Trophoblast cell (in vitro differentiated cells and primary cell): ENCODE measurements at regions not wholly inside any gene's neighbourhood (a gene's known extent, or its start where the extent isn't known, plus 50 kb on each side); places are given as distances from the start of the nearest gene placed in this dataset.

Experiments
- DNase-seq, 2 donors: peaks; one replicate each; pipeline ENCODE4 v3.0.0-alpha.2; 2016
- H2AFZ ChIP-seq: 2 replicates; pipeline ENCODE4 v1.6.1; 2013; ENCODE audit warnings: low read length, moderate library complexity, mild to moderate bottlenecking; ENCODE audit not compliant: insufficient read depth, poor library complexity
- H2AK5ac ChIP-seq: 2 replicates; pipeline ENCODE4 v1.6.1; 2013; ENCODE audit warnings: mild to moderate bottlenecking, low read length
- H2BK120ac ChIP-seq: 2 replicates; pipeline ENCODE4 v1.6.1; 2013; ENCODE audit warnings: low read length, mild to moderate bottlenecking, moderate library complexity; ENCODE audit not compliant: insufficient read depth, poor library complexity
- H2BK12ac ChIP-seq: 2 replicates; pipeline ENCODE4 v1.6.1; 2013; ENCODE audit warnings: mild to moderate bottlenecking, low read length, moderate library complexity
- H2BK5ac ChIP-seq: 2 replicates; pipeline ENCODE4 v1.6.1; 2013; ENCODE audit warnings: low read length, low read depth, moderate library complexity, mild to moderate bottlenecking; ENCODE audit not compliant: poor library complexity
- H3K14ac ChIP-seq: 2 replicates; pipeline ENCODE4 v1.6.1; 2013; ENCODE audit warnings: mild to moderate bottlenecking, low read length
- H3K18ac ChIP-seq: 2 replicates; pipeline ENCODE4 v1.6.1; 2013; ENCODE audit warnings: mild to moderate bottlenecking, low read length
- H3K23ac ChIP-seq: 2 replicates; pipeline ENCODE4 v1.6.1; 2013; ENCODE audit warnings: low read length
- H3K27ac ChIP-seq: 2 replicates; pipeline ENCODE4 v1.5.1; 2013; ENCODE audit warnings: low read depth, mild to moderate bottlenecking, inconsistent platforms, low read length, moderate library complexity
- H3K27me3 ChIP-seq: 2 replicates; pipeline ENCODE4 v1.6.1; 2013; ENCODE audit warnings: inconsistent platforms, mild to moderate bottlenecking, low read length, moderate library complexity; ENCODE audit not compliant: insufficient read depth
- H3K36me3 ChIP-seq, 2 experiments: 1 replicate in 1 of 2; 2 replicates in 1 of 2; pipeline ENCODE4 v1.6.1; 2013; ENCODE audit warnings: low read length in 2 of 2, mild to moderate bottlenecking in 2 of 2, moderate library complexity in 1 of 2; ENCODE audit not compliant: insufficient read depth in 2 of 2, control insufficient read depth in 1 of 2
- H3K4ac ChIP-seq: 2 replicates; pipeline ENCODE4 v1.6.1; 2013; ENCODE audit warnings: low read depth, mild to moderate bottlenecking, low read length, moderate library complexity
- H3K4me1 ChIP-seq, 2 experiments: 1 replicate in 1 of 2; 2 replicates in 1 of 2; pipeline ENCODE4 v1.6.1; 2013; ENCODE audit warnings: low read length in 2 of 2, mild to moderate bottlenecking in 2 of 2, moderate library complexity in 1 of 2; ENCODE audit not compliant: insufficient read depth in 2 of 2, control insufficient read depth in 1 of 2
- H3K4me2 ChIP-seq: 2 replicates; pipeline ENCODE4 v1.6.1; 2013; ENCODE audit warnings: inconsistent platforms, mild to moderate bottlenecking, low read length, moderate library complexity
- H3K4me3 ChIP-seq: 2 replicates; pipeline ENCODE4 v1.5.1; 2013; ENCODE audit warnings: mild to moderate bottlenecking, low read depth, low read length, inconsistent platforms
- H3K79me1 ChIP-seq: one replicate; pipeline ENCODE4 v1.6.1; 2013; ENCODE audit warnings: low read length
- H3K79me2 ChIP-seq: 2 replicates; pipeline ENCODE4 v1.6.1; 2013; ENCODE audit warnings: low read length, mild to moderate bottlenecking; ENCODE audit not compliant: control insufficient read depth, insufficient read depth, poor library complexity
- H3K9ac ChIP-seq: 2 replicates; pipeline ENCODE4 v1.6.1; 2013; ENCODE audit warnings: mild to moderate bottlenecking, low read length
- H3K9me3 ChIP-seq: 2 replicates; pipeline ENCODE4 v1.6.1; 2013; ENCODE audit warnings: low read depth, mild to moderate bottlenecking, control low read depth, inconsistent platforms, low read length; ENCODE audit not compliant: insufficient read depth
- H4K12ac ChIP-seq: 2 replicates; pipeline ENCODE4 v1.6.1; 2013; ENCODE audit warnings: low read depth, mild to moderate bottlenecking, low read length, moderate library complexity
- H4K8ac ChIP-seq: 2 replicates; pipeline ENCODE4 v1.6.1; 2013; ENCODE audit warnings: low read depth, mild to moderate bottlenecking, low read length, moderate library complexity
- H4K91ac ChIP-seq: one replicate; pipeline ENCODE4 v1.6.1; 2013; ENCODE audit warnings: low read depth, mild to moderate bottlenecking, low read length, moderate library complexity
- WGBS: extraction: QIAGEN DNeasy Blood & Tissue Kit; methylation state at CpG from one replicate; pipeline ENCODE4 v1.1.7; 2013; ENCODE audit warnings: missing lambda C conversion rate; ENCODE audit not compliant: insufficient read length, insufficient coverage; ENCODE audit errors: extremely low coverage; 5-methylcytosine and 5-hydroxymethylcytosine counted together

- H3K9ac ChIP-seq = no peak overlapping the region
- no peaks in the 10 kb centered on the region for H3K79me2 ChIP-seq
- H3K27me3 ChIP-seq = no peaks in the 10 kb centered on the region
- no peak overlapping the region for H3K4ac ChIP-seq
- H2BK12ac ChIP-seq = no peak overlapping the region
- H4K12ac ChIP-seq = no peak overlapping the region
- H3K9me3 ChIP-seq = no peaks in the 10 kb centered on the region
- H3K18ac ChIP-seq = no peak overlapping the region
- no peak overlapping the region for H3K23ac ChIP-seq
- H2BK5ac ChIP-seq = no peak overlapping the region
- no peak overlapping the region for H2AK5ac ChIP-seq
- H2AFZ ChIP-seq = no peak overlapping the region
- H2BK120ac ChIP-seq = no peak overlapping the region
- H3K36me3 ChIP-seq = no peaks in the 10 kb centered on the region
- H3K4me3 ChIP-seq = no peak overlapping the region
- H3K4me2 ChIP-seq = no peak overlapping the region
- no peaks in the 10 kb centered on the region for H3K4me1 ChIP-seq
- no peak overlapping the region for H3K14ac ChIP-seq
- DNase-seq = no peak
- no peak overlapping the region for H4K8ac ChIP-seq
- no CpG with 5 or more reads among the region's 3 CpGs for WGBS
- no peak overlapping the region for H4K91ac ChIP-seq
- H3K27ac ChIP-seq = no peak overlapping the region
- H3K79me1 ChIP-seq = peaks cover 4% of the 10 kb centered on the region
These were observed 68.9 kb downstream of the RDH14 start for GRCh38 chr2:18491577-18491976.

DNA sequence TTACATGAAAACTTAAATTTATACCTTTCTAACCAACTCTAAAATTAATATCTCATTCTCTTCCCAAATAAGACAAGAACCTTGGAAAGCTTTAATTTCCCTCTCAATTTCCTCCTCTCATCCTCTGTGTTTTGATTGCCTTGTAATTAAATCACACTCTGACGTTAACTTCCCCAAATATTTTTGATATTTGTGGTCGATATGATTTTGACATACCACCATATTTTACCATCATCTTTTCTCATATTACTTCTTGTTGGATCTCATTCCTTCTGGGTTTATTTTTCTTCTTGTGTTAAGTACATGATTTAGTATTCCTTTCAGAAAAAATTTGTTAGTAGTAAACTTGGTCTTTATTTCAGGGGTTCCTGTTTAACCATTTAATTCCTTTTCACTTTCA is 69.6 kb downstream of the RDH14 start:
- Histone ChIP-seq H3K4me3 (no peak overlapping the region), H3K4me2 (no peak overlapping the region), H3K18ac (no peak overlapping the region), H3K4me1 (no peaks in the 10 kb centered on the region), H3K36me3 (no peaks in the 10 kb centered on the region), H3K27ac (no peak overlapping the region), H3K23ac (no peak overlapping the region), H4K12ac (no peak overlapping the region), H4K8ac (no peak overlapping the region), H3K9ac (no peak overlapping the region), H3K79me1 (peaks cover 4% of the 10 kb centered on the region), H2AK5ac (no peak overlapping the region), H4K91ac (no peak overlapping the region), H3K9me3 (no peaks in the 10 kb centered on the region), H2BK120ac (no peak overlapping the region), H3K27me3 (no peaks in the 10 kb centered on the region), H3K4ac (no peak overlapping the region), H3K79me2 (no peaks in the 10 kb centered on the region), H2BK12ac (no peak overlapping the region), H3K14ac (no peak overlapping the region), H2AFZ (no peak overlapping the region), H2BK5ac (no peak overlapping the region)
- DNase-seq = no peak
- WGBS = no CpG with 5 or more reads among the region's 2 CpGs

GRCh38 chr2:18487106-18487913 is 73.1 kb downstream of the RDH14 start:
- WGBS = no CpG with 5 or more reads among the region's 2 CpGs
- no peak overlapping the region for H3K27ac ChIP-seq

GRCh38 chr2:18484625-18485024 is 75.8 kb downstream of the RDH14 start:
- Histone ChIP-seq H3K14ac (no peak overlapping the region), H3K4me3 (no peak overlapping the region), H3K23ac (no peak overlapping the region), H3K18ac (no peak overlapping the region), H4K91ac (no peak overlapping the region), H3K79me1 (no peaks in the 10 kb centered on the region), H3K79me2 (no peaks in the 10 kb centered on the region), H3K4me1 (no peaks in the 10 kb centered on the region), H2AFZ (no peak overlapping the region), H4K12ac (no peak overlapping the region), H3K9ac (no peak overlapping the region), H4K8ac (no peak overlapping the region), H3K27me3 (no peaks in the 10 kb centered on the region), H2BK5ac (no peak overlapping the region), H2AK5ac (no peak overlapping the region), H3K4me2 (no peak overlapping the region), H3K4ac (no peak overlapping the region), H2BK12ac (no peak overlapping the region), H3K27ac (no peak overlapping the region), H3K9me3 (no peaks in the 10 kb centered on the region), H2BK120ac (no peak overlapping the region), H3K36me3 (no peaks in the 10 kb centered on the region)
- DNase-seq = no peak

More at GRCh38 chr2:18487106-18487913, 73.1 kb downstream of the RDH14 start:
- H3K4ac ChIP-seq = no peak overlapping the region
- H2BK120ac ChIP-seq = no peak overlapping the region
- no peaks in the 10 kb centered on the region for H3K4me1 ChIP-seq
- H3K79me2 ChIP-seq = no peaks in the 10 kb centered on the region
- H4K12ac ChIP-seq = no peak overlapping the region
- H3K18ac ChIP-seq = no peak overlapping the region
- no peak overlapping the region for H2AK5ac ChIP-seq
- no peak overlapping the region for H3K4me3 ChIP-seq
- DNase-seq = no peak
- H2BK5ac ChIP-seq = no peak overlapping the region
- H3K9ac ChIP-seq = no peak overlapping the region
- no peaks in the 10 kb centered on the region for H3K27me3 ChIP-seq
- H4K91ac ChIP-seq = no peak overlapping the region
- H3K36me3 ChIP-seq = no peaks in the 10 kb centered on the region
- no peak overlapping the region for H4K8ac ChIP-seq
- no peak overlapping the region for H3K4me2 ChIP-seq
- H2BK12ac ChIP-seq = no peak overlapping the region
- H3K14ac ChIP-seq = no peak overlapping the region
- no peaks in the 10 kb centered on the region for H3K79me1 ChIP-seq
- no peaks in the 10 kb centered on the region for H3K9me3 ChIP-seq
- no peak overlapping the region for H2AFZ ChIP-seq
- H3K23ac ChIP-seq = no peak overlapping the region
